ENCODE measurements at regions not wholly inside any gene's neighbourhood (a gene's known extent, or its start where the extent isn't known, plus 50 kb on each side); places are given as distances from the start of the nearest gene placed in this dataset.
"Not testable (repeated sequence)": the region's sequence is repeated elsewhere in the genome, so short reads cannot be mapped to it uniquely, and the experiment has no call there.

DNA sequence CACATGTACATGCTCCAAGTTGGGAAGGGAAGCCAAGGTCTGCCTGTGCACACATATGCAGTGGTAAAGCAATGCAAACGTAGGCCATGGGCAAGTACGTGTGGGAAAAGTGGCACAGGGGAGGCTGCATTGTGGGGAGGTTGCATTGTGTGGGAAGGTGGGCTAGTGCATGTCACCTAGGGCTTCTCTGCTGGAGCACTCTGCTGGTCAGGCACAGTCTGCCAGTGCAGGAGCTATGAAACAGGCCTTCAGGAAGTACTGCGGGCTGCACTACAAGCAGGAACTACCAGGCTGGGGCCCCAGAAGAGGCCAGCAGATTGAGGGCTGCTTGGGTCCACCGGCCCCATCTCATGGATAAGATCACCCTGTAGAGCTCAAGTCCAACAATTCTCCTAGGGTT lies 1694.6 kb upstream of the CDH6 start:
- H3K27me3 Mint-ChIP-seq, result no peaks in the 10 kb centered on the region
- H3K36me3 Mint-ChIP-seq (ENCODE audit: insufficient read depth), result no peaks in the 10 kb centered on the region
- DNase-seq (ENCODE audit: low spot score in 2 of 2) (no peak), ATAC-seq (replicated peaks; ENCODE audit: extremely low read depth, poor library complexity, severe bottlenecking) (no peak)
- H3K9me3 Mint-ChIP-seq, result peaks cover 28% of the 10 kb centered on the region
- H3K4me1 Mint-ChIP-seq, result no peaks in the 10 kb centered on the region
- H3K4me3 Mint-ChIP-seq, result no peak overlapping the region
- no peak overlapping the region for H3K27ac Mint-ChIP-seq (ENCODE audit: low read depth)

DNA sequence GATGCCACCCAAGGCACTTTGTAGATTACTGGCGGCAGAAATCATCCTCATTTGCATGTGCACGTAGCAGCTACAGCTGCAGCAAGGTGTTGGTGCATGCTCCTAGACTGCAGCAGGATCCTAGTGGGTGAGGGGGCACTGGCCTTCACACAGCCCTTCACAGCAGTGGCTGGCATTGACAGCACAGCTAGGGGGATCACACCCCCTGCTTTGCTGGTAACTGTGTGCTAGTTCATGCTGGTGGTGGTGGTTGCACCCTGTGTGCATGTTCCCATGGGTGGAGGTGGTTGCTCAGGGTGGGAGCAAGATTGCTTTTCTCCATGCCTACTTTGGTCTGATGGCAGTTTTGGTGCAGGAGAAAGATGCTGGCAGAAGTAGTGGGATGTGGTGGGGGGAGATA lies 1695.1 kb upstream of the CDH6 start:
- ATAC-seq (replicated peaks; ENCODE audit: extremely low read depth, poor library complexity, severe bottlenecking) (no peak), DNase-seq (ENCODE audit: low spot score in 2 of 2) (no peak)
- Mint-ChIP-seq H3K4me1 (no peaks in the 10 kb centered on the region), H3K27me3 (no peaks in the 10 kb centered on the region), H3K9me3 (peaks cover 28% of the 10 kb centered on the region), H3K36me3 (ENCODE audit: insufficient read depth) (no peaks in the 10 kb centered on the region), H3K27ac (ENCODE audit: low read depth) (no peak overlapping the region), H3K4me3 (no peak overlapping the region)

DNA sequence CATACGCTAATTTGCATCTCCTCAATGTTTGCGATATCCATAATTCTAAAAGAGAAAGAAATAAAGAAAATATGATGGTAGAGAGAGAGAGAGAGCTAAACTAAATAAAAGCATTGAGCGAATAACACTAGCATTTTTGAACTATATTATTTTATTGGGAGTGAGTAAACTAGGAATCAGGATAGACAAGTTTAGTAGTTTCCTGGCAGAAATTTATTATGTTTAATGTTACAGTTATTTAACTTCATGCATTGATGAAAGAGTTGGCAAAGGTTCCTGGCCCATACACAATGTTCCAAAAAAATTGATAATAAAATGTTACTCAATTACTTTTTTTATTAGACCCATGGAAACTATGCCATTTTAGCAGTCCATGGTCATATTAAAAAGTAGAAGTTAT lies 1708.2 kb upstream of the CDH6 start:
- H3K36me3 Mint-ChIP-seq (ENCODE audit: insufficient read depth), result no peaks in the 10 kb centered on the region
- no peak overlapping the region for H3K4me3 Mint-ChIP-seq
- no peaks in the 10 kb centered on the region for H3K4me1 Mint-ChIP-seq
- no peaks in the 10 kb centered on the region for H3K27me3 Mint-ChIP-seq
- H3K27ac Mint-ChIP-seq (ENCODE audit: low read depth), result no peak overlapping the region
- ATAC-seq (replicated peaks; ENCODE audit: extremely low read depth, poor library complexity, severe bottlenecking), result no peak
- peaks cover 32% of the 10 kb centered on the region for H3K9me3 Mint-ChIP-seq
- no peak for DNase-seq (ENCODE audit: low spot score in 2 of 2)

DNA sequence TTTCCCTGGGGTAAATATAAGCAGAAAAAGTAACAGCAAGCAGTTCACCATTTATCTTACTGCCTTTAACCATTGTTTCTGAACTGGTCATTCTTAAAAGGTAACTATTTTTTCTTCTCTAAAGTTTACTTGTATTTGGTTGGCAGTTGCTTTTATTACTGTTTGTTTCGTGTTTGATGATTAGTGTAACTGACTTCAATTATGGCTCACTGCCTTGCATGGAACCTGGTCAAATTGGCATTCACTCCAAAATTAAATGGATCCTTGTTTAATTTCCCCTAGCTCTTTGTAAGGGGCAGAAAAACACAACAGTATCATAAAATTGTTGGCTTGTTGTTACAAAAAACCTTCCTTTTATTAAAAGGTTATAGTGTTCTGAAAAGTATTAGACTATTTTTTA lies 1723.9 kb upstream of the CDH6 start:
- peaks cover 2% of the 10 kb centered on the region for H3K36me3 Mint-ChIP-seq (ENCODE audit: insufficient read depth)
- H3K27ac Mint-ChIP-seq (ENCODE audit: low read depth), result no peak overlapping the region
- H3K4me1 Mint-ChIP-seq, result no peaks in the 10 kb centered on the region
- H3K27me3 Mint-ChIP-seq, result no peaks in the 10 kb centered on the region
- peaks cover 24% of the 10 kb centered on the region for H3K9me3 Mint-ChIP-seq
- DNase-seq (ENCODE audit: low spot score in 2 of 2), result no peak
- no peak for ATAC-seq (replicated peaks; ENCODE audit: extremely low read depth, poor library complexity, severe bottlenecking)
- H3K4me3 Mint-ChIP-seq, result no peak overlapping the region

DNA sequence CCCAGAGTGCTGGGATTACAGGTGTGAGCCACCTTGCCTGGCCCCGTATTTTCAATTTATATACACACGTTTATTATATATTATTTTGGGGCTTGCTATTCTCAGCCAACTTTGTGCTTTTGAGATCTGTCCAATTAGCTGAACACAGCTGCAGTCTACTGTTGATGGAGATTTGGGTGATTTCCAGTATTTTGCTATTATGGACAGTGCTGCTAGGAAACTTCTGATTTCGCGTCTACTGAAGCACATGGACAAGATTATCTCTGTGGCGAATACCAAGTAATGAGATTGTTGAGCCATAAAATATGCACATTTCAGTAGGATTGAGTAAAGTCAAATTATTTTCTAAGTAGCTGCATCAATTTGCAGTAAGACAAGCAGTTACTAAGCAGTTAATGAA lies 1731.2 kb upstream of the CDH6 start:
- Mint-ChIP-seq H3K36me3 (ENCODE audit: insufficient read depth) (no peaks in the 10 kb centered on the region), H3K9me3 (peaks cover 8% of the 10 kb centered on the region), H3K4me1 (no peaks in the 10 kb centered on the region), H3K4me3 (no peak overlapping the region), H3K27me3 (no peaks in the 10 kb centered on the region), H3K27ac (ENCODE audit: low read depth) (no peak overlapping the region)
- ATAC-seq (replicated peaks; ENCODE audit: extremely low read depth, poor library complexity, severe bottlenecking) (no peak), DNase-seq (ENCODE audit: low spot score in 2 of 2) (no peak)

DNA sequence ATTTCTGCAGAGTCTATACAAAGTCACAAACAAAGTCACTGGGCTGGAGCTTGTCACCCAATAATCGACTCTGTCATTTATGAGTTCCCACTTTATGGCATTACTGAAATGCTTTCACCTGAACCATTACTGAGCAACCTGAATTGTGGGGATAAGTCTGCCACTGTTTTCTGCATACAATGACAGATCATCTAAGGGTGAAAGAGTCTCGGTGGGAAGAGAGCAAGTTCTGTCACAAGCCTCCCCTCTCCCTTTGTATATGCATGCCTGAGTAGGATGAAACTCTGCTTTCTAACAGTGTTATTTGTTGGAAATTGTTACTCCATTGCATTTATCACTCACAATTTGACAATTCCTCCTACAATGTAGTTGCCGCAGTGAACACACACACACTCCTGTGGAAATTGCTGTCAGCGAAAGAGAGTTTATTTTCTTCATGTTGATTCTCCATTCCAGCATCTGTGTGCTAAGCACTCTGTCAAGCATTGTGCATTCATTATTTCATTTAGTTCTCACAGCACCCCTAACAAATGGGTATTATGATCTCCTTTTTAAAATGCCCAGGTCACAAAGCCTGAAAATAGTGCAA lies 1732.4 kb upstream of the CDH6 start:
- Mint-ChIP-seq H3K36me3 (ENCODE audit: insufficient read depth) (no peaks in the 10 kb centered on the region), H3K27me3 (no peaks in the 10 kb centered on the region), H3K4me3 (no peak overlapping the region), H3K4me1 (no peaks in the 10 kb centered on the region), H3K9me3 (peaks cover 6% of the 10 kb centered on the region), H3K27ac (ENCODE audit: low read depth) (no peak overlapping the region)
- ATAC-seq (replicated peaks; ENCODE audit: extremely low read depth, poor library complexity, severe bottlenecking) (no peak), DNase-seq (ENCODE audit: low spot score in 2 of 2) (no peak)

DNA sequence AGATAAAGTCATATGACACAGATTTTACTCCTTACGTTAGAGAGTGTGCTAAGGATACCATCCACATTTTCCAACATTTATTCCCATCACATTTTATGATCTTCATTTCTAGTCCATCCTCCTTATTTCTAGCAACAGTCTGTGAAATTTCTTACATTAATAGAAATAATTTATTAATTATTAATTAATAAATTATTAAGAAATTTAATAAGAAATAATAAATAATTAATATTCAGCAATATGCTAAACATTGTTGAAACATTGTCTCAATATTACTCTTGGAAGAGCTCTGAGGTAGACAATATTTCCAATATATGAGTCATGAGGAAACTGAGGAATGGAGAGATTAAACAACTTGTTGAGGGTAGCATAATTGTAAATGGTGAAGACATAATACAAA lies 1742.5 kb upstream of the CDH6 start:
- not testable (repeated sequence) for H3K36me3 Mint-ChIP-seq (ENCODE audit: insufficient read depth); H3K4me1 Mint-ChIP-seq; DNase-seq (ENCODE audit: low spot score in 2 of 2); H3K4me3 Mint-ChIP-seq; H3K27ac Mint-ChIP-seq (ENCODE audit: low read depth); ATAC-seq (replicated peaks; ENCODE audit: extremely low read depth, poor library complexity, severe bottlenecking); H3K27me3 Mint-ChIP-seq
- peaks cover 15% of the 10 kb centered on the region for H3K9me3 Mint-ChIP-seq

DNA sequence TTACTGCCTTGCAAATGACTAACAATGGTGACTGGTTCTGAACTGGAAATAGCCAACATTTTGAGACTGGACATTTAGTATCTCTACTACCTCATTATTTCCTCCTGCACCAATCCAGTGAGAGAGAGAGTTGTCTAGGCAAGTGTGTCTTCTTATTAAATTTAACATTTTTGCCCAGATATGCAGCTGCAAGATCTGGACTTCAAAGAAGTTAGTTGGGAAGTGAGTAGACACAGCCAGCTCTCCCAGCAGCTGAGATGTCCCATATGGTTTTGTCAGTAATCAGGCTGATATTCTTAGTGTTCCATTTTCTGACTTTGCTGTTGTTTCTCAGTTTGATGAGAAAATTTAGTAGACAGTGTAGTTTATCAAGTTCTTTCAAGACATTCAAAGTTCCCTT lies 1778.8 kb upstream of the CDH6 start:
- Mint-ChIP-seq H3K4me1 (no peaks in the 10 kb centered on the region), H3K9me3 (peaks cover 10% of the 10 kb centered on the region), H3K27ac (ENCODE audit: low read depth) (no peak overlapping the region), H3K27me3 (no peaks in the 10 kb centered on the region), H3K36me3 (ENCODE audit: insufficient read depth) (no peaks in the 10 kb centered on the region), H3K4me3 (no peak overlapping the region)
- ATAC-seq (replicated peaks; ENCODE audit: extremely low read depth, poor library complexity, severe bottlenecking), result no peak
- no peak for DNase-seq (ENCODE audit: low spot score in 2 of 2)

DNA sequence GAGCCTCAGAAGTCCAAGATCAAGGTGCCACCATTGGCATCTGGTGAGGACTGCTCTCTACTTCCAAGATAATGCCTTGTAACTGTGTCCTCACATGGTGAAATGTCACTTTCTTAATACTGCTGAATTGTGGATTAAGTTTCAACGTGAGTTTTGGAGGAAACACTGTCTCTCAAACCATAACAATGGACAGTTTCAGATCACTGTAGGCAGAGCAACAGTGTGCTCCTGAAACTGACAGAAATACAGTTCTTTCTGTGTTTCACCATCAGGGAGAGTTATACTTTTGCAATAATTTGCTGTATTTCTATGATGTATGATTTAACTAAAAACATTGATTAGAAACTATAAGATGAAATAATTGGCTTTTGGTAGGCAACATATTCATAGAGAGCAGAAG lies 1780.5 kb upstream of the CDH6 start:
- no peaks in the 10 kb centered on the region for H3K36me3 Mint-ChIP-seq (ENCODE audit: insufficient read depth)
- no peak overlapping the region for H3K27ac Mint-ChIP-seq (ENCODE audit: low read depth)
- no peak overlapping the region for H3K4me3 Mint-ChIP-seq
- H3K9me3 Mint-ChIP-seq, result peaks cover 10% of the 10 kb centered on the region
- no peaks in the 10 kb centered on the region for H3K4me1 Mint-ChIP-seq
- DNase-seq (ENCODE audit: low spot score in 2 of 2) (no peak), ATAC-seq (replicated peaks; ENCODE audit: extremely low read depth, poor library complexity, severe bottlenecking) (no peak)
- no peaks in the 10 kb centered on the region for H3K27me3 Mint-ChIP-seq

DNA sequence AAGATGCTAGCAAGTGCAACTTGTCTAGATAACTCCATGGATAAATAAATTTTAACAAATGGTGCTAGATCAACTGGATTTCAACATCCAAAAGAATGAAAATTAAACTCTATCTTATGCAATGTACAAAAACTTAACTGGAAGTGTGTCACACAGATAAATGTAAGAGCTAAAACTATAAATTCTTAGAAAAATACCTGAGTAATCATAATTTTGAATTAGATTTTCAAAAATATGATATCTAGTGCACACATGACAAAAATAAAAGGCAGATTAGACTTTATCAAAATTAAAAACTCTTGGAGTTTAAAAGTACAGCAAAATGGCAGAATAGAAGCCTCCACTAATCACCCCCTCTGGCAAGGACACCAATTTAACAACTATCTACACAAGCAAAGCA lies 1791.2 kb upstream of the CDH6 start:
- no peak for ATAC-seq (replicated peaks; ENCODE audit: extremely low read depth, poor library complexity, severe bottlenecking)
- peaks cover 36% of the 10 kb centered on the region for H3K9me3 Mint-ChIP-seq
- DNase-seq (ENCODE audit: low spot score in 2 of 2), result no peak
- no peaks in the 10 kb centered on the region for H3K4me1 Mint-ChIP-seq
- no peak overlapping the region for H3K27ac Mint-ChIP-seq (ENCODE audit: low read depth)
- no peaks in the 10 kb centered on the region for H3K27me3 Mint-ChIP-seq
- no peak overlapping the region for H3K4me3 Mint-ChIP-seq
- no peaks in the 10 kb centered on the region for H3K36me3 Mint-ChIP-seq (ENCODE audit: insufficient read depth)

DNA sequence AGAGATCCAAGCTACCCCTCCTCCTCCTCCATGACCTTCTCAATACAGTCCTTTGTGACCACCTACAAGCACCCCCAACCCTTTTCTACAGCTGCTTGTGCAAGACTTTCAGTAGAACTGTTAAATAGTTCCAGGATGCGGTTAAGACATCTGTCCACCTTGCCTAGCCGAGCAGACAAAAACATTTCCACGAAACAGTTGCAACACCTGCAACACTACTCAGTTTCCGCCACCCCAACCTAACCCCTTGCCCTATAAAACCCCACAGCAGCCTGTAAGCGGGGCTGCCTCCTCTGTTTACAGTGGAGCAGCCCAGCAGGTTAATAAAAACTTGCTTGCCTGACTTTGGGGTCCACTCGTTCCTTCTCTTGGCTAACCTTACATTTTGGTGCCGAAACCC lies 1803.5 kb upstream of the CDH6 start:
- peaks cover 23% of the 10 kb centered on the region for H3K9me3 Mint-ChIP-seq
- H3K27me3 Mint-ChIP-seq, result no peaks in the 10 kb centered on the region
- no peaks in the 10 kb centered on the region for H3K36me3 Mint-ChIP-seq (ENCODE audit: insufficient read depth)
- H3K4me3 Mint-ChIP-seq, result no peak overlapping the region
- no peak overlapping the region for H3K27ac Mint-ChIP-seq (ENCODE audit: low read depth)
- DNase-seq (ENCODE audit: low spot score in 2 of 2), result no peak
- ATAC-seq (replicated peaks; ENCODE audit: extremely low read depth, poor library complexity, severe bottlenecking), result no peak
- no peaks in the 10 kb centered on the region for H3K4me1 Mint-ChIP-seq

DNA sequence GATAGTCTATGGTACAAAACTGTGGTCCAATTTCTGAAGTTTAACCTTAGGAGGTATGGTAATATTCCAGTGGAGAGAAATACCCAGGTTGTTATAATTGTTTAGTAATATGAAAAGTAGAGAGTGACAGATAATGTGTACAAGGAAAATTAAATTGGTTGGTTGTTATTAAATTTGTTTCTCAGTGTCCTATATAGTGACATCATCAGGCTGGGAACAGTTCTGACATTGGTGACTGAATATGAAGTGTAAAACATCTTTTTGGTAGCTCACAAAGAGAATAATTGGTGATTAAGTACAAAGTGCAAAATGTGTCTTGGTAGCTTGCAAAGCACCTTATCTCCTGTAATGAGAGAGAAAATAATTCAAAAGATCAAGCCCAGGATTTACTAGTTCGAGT lies 1806.1 kb upstream of the CDH6 start:
- no peak for ATAC-seq (replicated peaks; ENCODE audit: extremely low read depth, poor library complexity, severe bottlenecking)
- Mint-ChIP-seq H3K36me3 (ENCODE audit: insufficient read depth) (no peaks in the 10 kb centered on the region), H3K27ac (ENCODE audit: low read depth) (no peak overlapping the region), H3K27me3 (no peaks in the 10 kb centered on the region), H3K4me3 (no peak overlapping the region), H3K4me1 (no peaks in the 10 kb centered on the region), H3K9me3 (peaks cover 40% of the 10 kb centered on the region)
- no peak for DNase-seq (ENCODE audit: low spot score in 2 of 2)

DNA sequence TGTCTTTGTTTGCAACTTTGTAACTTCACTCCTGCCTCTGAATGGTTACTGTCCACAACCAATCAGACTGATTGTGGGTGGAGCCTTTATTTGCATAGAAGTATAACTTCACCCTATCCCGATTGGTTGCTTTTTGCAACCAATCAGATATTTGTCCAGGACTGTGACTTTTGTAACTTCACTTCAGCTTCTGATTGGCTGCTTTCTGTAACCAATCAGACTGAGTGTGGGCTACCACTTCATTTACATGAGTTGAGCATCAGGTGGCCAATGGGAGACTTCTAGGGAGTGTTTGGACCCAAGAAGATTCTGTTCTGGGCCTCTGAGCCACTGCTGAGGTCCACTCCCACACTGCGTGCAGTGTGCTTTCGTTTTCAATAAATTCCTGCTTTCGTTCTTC lies 1810.7 kb upstream of the CDH6 start:
- peaks cover 25% of the 10 kb centered on the region for H3K9me3 Mint-ChIP-seq

DNA sequence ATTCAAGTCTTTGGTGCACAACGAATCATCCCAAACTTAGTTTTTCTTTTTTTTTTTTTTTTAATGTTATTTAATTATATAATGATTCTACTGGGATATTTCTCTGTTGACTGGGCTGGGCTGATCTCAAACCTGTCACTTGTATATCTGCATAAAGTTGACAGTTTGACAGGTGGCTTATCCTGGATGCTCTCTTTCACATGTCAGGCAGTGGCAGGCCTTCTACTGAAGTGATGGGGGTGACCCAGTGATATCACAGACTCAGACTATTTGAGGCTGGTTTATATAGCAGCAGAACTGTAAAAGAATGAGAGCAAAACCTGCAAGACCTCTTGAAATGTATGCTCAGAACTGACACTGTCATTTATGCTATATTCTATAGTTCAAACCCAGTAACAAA lies 1813.5 kb upstream of the CDH6 start:
- no peak for DNase-seq (ENCODE audit: low spot score in 2 of 2)
- no peak overlapping the region for H3K27ac Mint-ChIP-seq (ENCODE audit: low read depth)

More for the DNA sequence above, 1810.7 kb upstream of the CDH6 start:
- ATAC-seq (replicated peaks; ENCODE audit: extremely low read depth, poor library complexity, severe bottlenecking), result no peak
- H3K4me3 Mint-ChIP-seq, result no peak overlapping the region
- H3K27ac Mint-ChIP-seq (ENCODE audit: low read depth), result no peak overlapping the region
- DNase-seq (ENCODE audit: low spot score in 2 of 2), result no peak
- no peaks in the 10 kb centered on the region for H3K4me1 Mint-ChIP-seq
- H3K36me3 Mint-ChIP-seq (ENCODE audit: insufficient read depth), result no peaks in the 10 kb centered on the region
- no peaks in the 10 kb centered on the region for H3K27me3 Mint-ChIP-seq

More for the DNA sequence above, 1813.5 kb upstream of the CDH6 start:
- no peaks in the 10 kb centered on the region for H3K4me1 Mint-ChIP-seq
- no peak for ATAC-seq (replicated peaks; ENCODE audit: extremely low read depth, poor library complexity, severe bottlenecking)
- H3K36me3 Mint-ChIP-seq (ENCODE audit: insufficient read depth), result no peaks in the 10 kb centered on the region
- peaks cover 18% of the 10 kb centered on the region for H3K9me3 Mint-ChIP-seq
- H3K27me3 Mint-ChIP-seq, result no peaks in the 10 kb centered on the region
- no peak overlapping the region for H3K4me3 Mint-ChIP-seq
